ENCODE measurements at regions not wholly inside any gene's neighbourhood (a gene's known extent, or its start where the extent isn't known, plus 50 kb on each side); places are given as distances from the start of the nearest gene placed in this dataset.

DNA sequence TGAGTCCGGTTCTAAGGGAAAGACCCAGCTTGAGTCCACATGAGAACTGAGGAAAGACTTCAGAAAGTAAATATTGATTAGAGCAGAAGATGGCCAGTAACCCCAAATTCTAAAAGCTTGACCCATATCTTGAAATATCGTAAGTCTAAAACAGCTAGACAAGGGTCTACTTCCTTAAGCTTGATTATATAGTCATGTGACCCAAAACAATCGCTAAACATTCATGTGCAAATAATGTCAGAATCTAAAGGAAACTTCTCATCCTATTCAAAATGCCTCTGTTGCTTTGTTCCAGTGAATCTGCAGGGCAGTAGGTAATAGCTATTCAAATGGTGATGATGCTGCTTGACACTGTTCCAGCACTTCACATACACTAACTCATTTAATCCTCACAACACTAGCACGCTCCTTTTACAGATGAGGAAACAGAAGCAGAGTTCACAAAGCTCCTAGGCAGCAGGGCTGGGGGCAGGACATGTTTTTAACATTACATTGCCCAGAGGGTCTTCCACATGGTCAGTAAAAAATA is 52.6 kb downstream of the TCF20 start:
- 64 to 69% methylated on average over 4 of the region's 4 CpGs for WGBS, 2 donors
- TF ChIP-seq, protein P1, sequence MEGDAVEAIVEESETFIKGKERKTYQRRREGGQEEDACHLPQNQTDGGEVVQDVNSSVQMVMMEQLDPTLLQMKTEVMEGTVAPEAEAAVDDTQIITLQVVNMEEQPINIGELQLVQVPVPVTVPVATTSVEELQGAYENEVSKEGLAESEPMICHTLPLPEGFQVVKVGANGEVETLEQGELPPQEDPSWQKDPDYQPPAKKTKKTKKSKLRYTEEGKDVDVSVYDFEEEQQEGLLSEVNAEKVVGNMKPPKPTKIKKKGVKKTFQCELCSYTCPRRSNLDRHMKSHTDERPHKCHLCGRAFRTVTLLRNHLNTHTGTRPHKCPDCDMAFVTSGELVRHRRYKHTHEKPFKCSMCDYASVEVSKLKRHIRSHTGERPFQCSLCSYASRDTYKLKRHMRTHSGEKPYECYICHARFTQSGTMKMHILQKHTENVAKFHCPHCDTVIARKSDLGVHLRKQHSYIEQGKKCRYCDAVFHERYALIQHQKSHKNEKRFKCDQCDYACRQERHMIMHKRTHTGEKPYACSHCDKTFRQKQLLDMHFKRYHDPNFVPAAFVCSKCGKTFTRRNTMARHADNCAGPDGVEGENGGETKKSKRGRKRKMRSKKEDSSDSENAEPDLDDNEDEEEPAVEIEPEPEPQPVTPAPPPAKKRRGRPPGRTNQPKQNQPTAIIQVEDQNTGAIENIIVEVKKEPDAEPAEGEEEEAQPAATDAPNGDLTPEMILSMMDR (IDR thresholded peaks at IDR 0.05) = no peak
- TF ChIP-seq POLR2A (IDR thresholded peaks at IDR 0.05) = no peak
- Histone ChIP-seq H3K4me1 (peaks cover 0 to 54% (median 7%) of the 10 kb centered on the region in 3 donors), H3K4me3 (no peak overlapping the region), H3K27me3 (no peaks in the 10 kb centered on the region), H3K27ac (peak overlapping the region in 2 of 4 donors; percentile 23 to 49), H3K36me3 (peaks cover 15 to 28% (median 15%) of the 10 kb centered on the region in 3 donors), H3K9me3 (no peaks in the 10 kb centered on the region)
- intact Hi-C loops (cut with DNase I) = no loop called here
- DNase-seq = no peak

DNA sequence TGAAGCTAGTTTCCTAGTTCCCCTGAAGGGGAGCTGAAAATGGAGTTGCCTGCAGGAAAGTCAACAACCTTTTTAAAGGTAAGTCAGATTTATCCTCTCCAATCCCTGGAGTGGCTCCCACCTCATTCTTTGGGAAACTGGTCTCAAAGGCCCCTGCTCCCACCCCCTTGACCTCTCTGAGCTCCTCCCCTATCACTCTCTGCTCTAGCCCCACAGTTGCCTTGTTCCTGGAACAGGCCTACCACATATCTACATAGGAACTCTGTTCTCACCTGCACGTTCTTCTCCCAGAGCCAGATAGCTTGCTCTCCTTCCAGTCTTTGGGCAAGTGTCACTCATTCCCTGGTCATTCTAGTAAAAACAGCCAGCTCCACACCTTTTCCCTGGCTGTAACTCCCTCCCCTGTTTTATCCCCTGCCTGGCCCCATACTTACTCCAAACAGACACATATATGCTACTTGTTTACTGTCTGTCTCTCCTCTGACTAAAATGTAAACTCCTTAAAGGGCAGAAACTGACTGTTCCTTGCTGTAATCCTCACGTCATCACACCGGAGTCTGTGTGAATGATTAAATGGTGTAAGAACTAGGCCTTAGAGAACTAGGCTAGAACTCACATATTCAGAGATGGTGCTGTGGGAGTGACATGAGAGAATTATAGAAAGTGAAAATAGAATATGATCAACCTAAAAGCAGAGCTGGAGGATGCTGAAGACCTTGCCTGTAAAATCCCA is 53.3 kb downstream of the TCF20 start:
- peak overlapping the region in 2 of 4 donors; percentile 23 to 49 for H3K27ac ChIP-seq
- intact Hi-C loops (cut with DNase I) = no loop called here
- H3K36me3 ChIP-seq = peaks cover 19 to 34% (median 20%) of the 10 kb centered on the region in 3 donors
- H3K4me3 ChIP-seq = no peak overlapping the region
- DNase-seq = no peak
- no peaks in the 10 kb centered on the region for H3K27me3 ChIP-seq
- H3K4me1 ChIP-seq = peaks cover 0 to 47% (median 7%) of the 10 kb centered on the region in 3 donors
- no peaks in the 10 kb centered on the region for H3K9me3 ChIP-seq
- WGBS, 2 donors = 40 to 67% methylated on average over 3 of the region's 3 CpGs
- TF ChIP-seq POLR2A (IDR thresholded peaks at IDR 0.05) = no peak
- TF ChIP-seq, protein P1 (IDR thresholded peaks at IDR 0.05) = no peak

GRCh38 chr22:42214633-42215415 is 55.6 kb downstream of the TCF20 start:
- intact Hi-C loops (cut with DNase I) = no loop called here
- no peak overlapping the region for H3K27ac ChIP-seq
- peaks cover 33 to 58% (median 34%) of the 10 kb centered on the region in 3 donors for H3K36me3 ChIP-seq
- no peak for DNase-seq
- no peak overlapping the region for H3K4me3 ChIP-seq
- H3K9me3 ChIP-seq = no peaks in the 10 kb centered on the region
- no peak for TF ChIP-seq POLR2A (IDR thresholded peaks at IDR 0.05)
- TF ChIP-seq, protein P1 (IDR thresholded peaks at IDR 0.05) = no peak
- whole genome bisulfite sequencing, 2 donors = 83 to 86% methylated on average over 6 to 12 of the region's 15 CpGs
- peaks cover 0 to 32% (median 7%) of the 10 kb centered on the region in 3 donors for H3K4me1 ChIP-seq
- no peaks in the 10 kb centered on the region for H3K27me3 ChIP-seq

- H3K4me1 ChIP-seq = peaks cover 0 to 6% (median 0%) of the 10 kb centered on the region in 3 donors
- TF ChIP-seq POLR2A (IDR thresholded peaks at IDR 0.05) = no peak
- TF ChIP-seq, protein P1 (IDR thresholded peaks at IDR 0.05) = no peak
- WGBS, 2 donors = 78 to 82% methylated on average over 4 of the region's 4 CpGs
- no peak overlapping the region for H3K27ac ChIP-seq
- no peak for DNase-seq
- no peak overlapping the region for H3K4me3 ChIP-seq
- peaks cover 22 to 79% (median 25%) of the 10 kb centered on the region in 3 donors for H3K36me3 ChIP-seq
- no peaks in the 10 kb centered on the region for H3K9me3 ChIP-seq
- intact Hi-C loops (cut with DNase I) = no loop called here
- no peaks in the 10 kb centered on the region for H3K27me3 ChIP-seq
These were observed 62.1 kb downstream of the TCF20 start for GRCh38 chr22:42208362-42208761.

GRCh38 chr22:42207918-42208317 is 62.5 kb downstream of the TCF20 start:
- no peak for TF ChIP-seq POLR2A (IDR thresholded peaks at IDR 0.05)
- TF ChIP-seq, protein P1 (IDR thresholded peaks at IDR 0.05) = no peak
- Histone ChIP-seq H3K27me3 (no peaks in the 10 kb centered on the region), H3K4me3 (no peak overlapping the region), H3K9me3 (no peaks in the 10 kb centered on the region), H3K27ac (no peak overlapping the region), H3K4me1 (peaks cover 0 to 6% (median 0%) of the 10 kb centered on the region in 3 donors), H3K36me3 (peaks cover 18 to 75% (median 21%) of the 10 kb centered on the region in 3 donors)
- WGBS, 2 donors = 56 to 61% methylated on average over 4 of the region's 4 CpGs
- no peak for DNase-seq
- intact Hi-C loops (cut with DNase I) = no loop called here

All from esophagus squamous epithelium (tissue), 5 donors.